ENCODE measurements at regions not wholly inside any gene's neighbourhood (a gene's known extent, or its start where the extent isn't known, plus 50 kb on each side); places are given as distances from the start of the nearest gene placed in this dataset.
"Not testable (repeated sequence)": the region's sequence is repeated elsewhere in the genome, so short reads cannot be mapped to it uniquely, and the experiment has no call there.

- TF ChIP-seq SP1 (IDR thresholded peaks at IDR 0.05) (no peak), ATF3 (IDR thresholded peaks at IDR 0.05) (no peak), RAD21 (IDR thresholded peaks at IDR 0.05) (no peak), JUND (IDR thresholded peaks at IDR 0.05) (no peak), EGR1 (IDR thresholded peaks at IDR 0.05; ENCODE audit: low read depth in 2 of 2) (no peak), REST (IDR thresholded peaks at IDR 0.05) (no peak), GABPA (IDR thresholded peaks at IDR 0.05 in 1 of 2, conservative IDR thresholded peaks at IDR 0.05 in 1 of 2) (no peak), CTCF (IDR thresholded peaks at IDR 0.05; ENCODE audit: low read depth, low read length, missing input control) (no peak)
- no peaks in the 10 kb centered on the region for H3K36me3 ChIP-seq (ENCODE audit: control insufficient read depth in 4 of 4, insufficient read depth in 3 of 4, low read depth in 1 of 4, low read length in 3 of 4)
- no peak overlapping the region for H3K4me3 ChIP-seq (ENCODE audit: low read depth in 1 of 3, low read length in 3 of 3)
- DNase-seq (ENCODE audit: low spot score) = no peak
- no peaks in the 10 kb centered on the region for H3K4me1 ChIP-seq (ENCODE audit: control insufficient read depth in 4 of 4, insufficient read depth in 4 of 4, low read length in 3 of 4)
- H3K27me3 ChIP-seq (ENCODE audit: control insufficient read depth in 4 of 4, insufficient read depth in 4 of 4, low read length in 3 of 4) = no peaks in the 10 kb centered on the region
- H3K27ac ChIP-seq (ENCODE audit: low read depth in 1 of 2, low read length in 2 of 2) = no peak overlapping the region
- peaks cover 0 to 3% (median 0%) of the 10 kb centered on the region in 4 donors for H3K9me3 ChIP-seq (ENCODE audit: control insufficient read depth in 4 of 4, low read length in 3 of 4)
- H3K9ac ChIP-seq (ENCODE audit: low read depth in 1 of 2, low read length in 2 of 2) = no peak overlapping the region
Observed at GRCh38 chr4:85132117-85132516, 165.6 kb upstream of the WDFY3 start.

- H3K4me3 ChIP-seq (ENCODE audit: low read depth in 1 of 3, low read length in 3 of 3) = no peak overlapping the region
- no peaks in the 10 kb centered on the region for H3K36me3 ChIP-seq (ENCODE audit: control insufficient read depth in 4 of 4, insufficient read depth in 3 of 4, low read depth in 1 of 4, low read length in 3 of 4)
- no peak overlapping the region for H3K27ac ChIP-seq (ENCODE audit: low read depth in 1 of 2, low read length in 2 of 2)
- H3K9ac ChIP-seq (ENCODE audit: low read depth in 1 of 2, low read length in 2 of 2) = no peak overlapping the region
- no peaks in the 10 kb centered on the region for H3K4me1 ChIP-seq (ENCODE audit: control insufficient read depth in 4 of 4, insufficient read depth in 4 of 4, low read length in 3 of 4)
- DNase-seq (ENCODE audit: low spot score) = no peak
- WGBS = 81% methylated on average over 2 of the region's 2 CpGs
- H3K27me3 ChIP-seq (ENCODE audit: control insufficient read depth in 4 of 4, insufficient read depth in 4 of 4, low read length in 3 of 4) = no peaks in the 10 kb centered on the region
- H3K9me3 ChIP-seq (ENCODE audit: control insufficient read depth in 4 of 4, low read length in 3 of 4) = peaks cover 0 to 3% (median 0%) of the 10 kb centered on the region in 4 donors
- TF ChIP-seq NR2F2 (IDR thresholded peaks at IDR 0.05) (no peak), EGR1 (IDR thresholded peaks at IDR 0.05; ENCODE audit: low read depth in 2 of 2) (no peak), HNF4A (conservative IDR thresholded peaks at IDR 0.05) (no peak)
Observed at GRCh38 chr4:85132570-85132969, 166.1 kb upstream of the WDFY3 start.

GRCh38 chr4:85139749-85140148 lies 173.3 kb upstream of the WDFY3 start:
- 93% methylated on average over 3 of the region's 3 CpGs for WGBS
- not testable (repeated sequence) for H3K27me3 ChIP-seq (ENCODE audit: control insufficient read depth in 4 of 4, insufficient read depth in 4 of 4, low read length in 3 of 4); DNase-seq (ENCODE audit: low spot score)

More at GRCh38 chr4:85139749-85140148, 173.3 kb upstream of the WDFY3 start:
- not testable (repeated sequence) for H3K4me1 ChIP-seq (ENCODE audit: control insufficient read depth in 4 of 4, insufficient read depth in 4 of 4, low read length in 3 of 4); H3K36me3 ChIP-seq (ENCODE audit: control insufficient read depth in 4 of 4, insufficient read depth in 3 of 4, low read depth in 1 of 4, low read length in 3 of 4); H3K27ac ChIP-seq (ENCODE audit: low read depth in 1 of 2, low read length in 2 of 2); H3K9me3 ChIP-seq (ENCODE audit: control insufficient read depth in 4 of 4, low read length in 3 of 4); H3K9ac ChIP-seq (ENCODE audit: low read depth in 1 of 2, low read length in 2 of 2); H3K4me3 ChIP-seq (ENCODE audit: low read depth in 1 of 3, low read length in 3 of 3)
